Skeletal muscle cell (primary cell): ENCODE measurements at regions not wholly inside any gene's neighbourhood (a gene's known extent, or its start where the extent isn't known, plus 50 kb on each side); places are given as distances from the start of the nearest gene placed in this dataset.

ENCODE experiments used
- DNase-seq: peaks from one replicate; pipeline ENCODE4 v3.0.0-alpha.2; 2010; ENCODE audit warnings: low read depth
- H3K4me3 ChIP-seq: 2 replicates; pipeline ENCODE4 v1.5.1; 2011; ENCODE audit warnings: low read depth, mild to moderate bottlenecking, control low read depth, low read length, moderate library complexity

DNA sequence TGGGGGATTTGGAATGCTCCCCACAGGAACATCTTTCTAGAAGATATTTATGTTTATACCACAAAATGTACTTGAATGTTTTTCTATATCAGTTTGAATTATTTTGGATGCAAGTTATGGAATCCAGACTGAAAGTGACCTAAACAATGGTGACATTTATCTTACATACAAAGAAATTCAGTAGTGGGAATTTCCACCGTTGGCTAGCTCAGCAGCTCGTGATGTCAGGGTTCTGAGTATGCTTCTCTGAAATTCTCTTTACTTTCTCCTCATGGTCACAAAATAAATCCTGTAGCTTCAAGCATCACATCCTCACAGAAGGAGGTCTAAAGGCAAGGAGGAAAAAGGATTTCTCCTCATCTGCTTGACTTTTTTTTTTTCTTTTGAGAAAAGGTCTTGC is 105.3 kb downstream of the AKAIN1 start:
- no peak overlapping the region for H3K4me3 ChIP-seq
- no peak for DNase-seq

- DNase-seq, result no peak
These were observed 121.8 kb downstream of the AKAIN1 start for GRCh38 chr18:5075297-5075696.

DNA sequence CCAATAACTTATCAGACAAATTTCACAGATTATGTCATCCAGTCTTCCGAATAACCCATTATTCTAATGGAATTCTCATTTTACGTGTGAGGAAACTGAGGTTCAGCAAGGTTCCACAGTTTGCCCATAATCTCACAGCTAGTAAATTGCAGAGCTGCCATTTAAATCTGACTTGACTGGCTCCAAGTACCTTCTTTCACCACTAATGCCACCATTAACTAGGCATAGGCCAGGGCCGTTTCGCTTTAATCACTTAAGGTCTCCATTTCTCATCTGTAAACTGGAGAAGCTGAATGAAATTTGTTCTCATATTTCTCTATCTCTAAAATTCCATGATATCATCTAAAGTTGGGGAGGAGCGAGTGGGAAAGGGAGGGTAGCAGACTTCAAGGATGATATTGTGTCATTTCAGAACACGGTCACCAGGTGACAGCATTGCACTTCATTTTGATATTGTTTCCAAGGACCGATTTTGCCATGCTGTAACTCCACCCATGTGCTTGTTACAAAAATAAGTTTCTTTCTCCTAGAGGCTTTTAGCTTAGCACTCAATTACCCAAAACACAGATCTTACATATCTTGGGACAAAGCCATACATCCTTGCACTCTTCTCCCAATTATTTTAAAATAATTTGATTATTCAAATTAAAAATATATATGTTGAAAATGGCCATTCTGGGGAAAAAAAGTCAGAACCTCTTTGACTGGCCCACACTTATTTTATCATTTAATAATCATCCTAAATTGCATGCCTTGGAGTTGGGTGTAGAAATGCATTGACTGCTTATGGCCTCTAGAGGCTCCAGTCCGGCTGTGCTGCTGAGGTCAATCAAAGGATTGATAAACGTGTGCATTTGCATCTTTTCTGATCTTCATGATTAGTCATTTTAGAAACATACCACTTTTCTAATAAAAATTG is 123.8 kb downstream of the AKAIN1 start:
- no peak for DNase-seq
- H3K4me3 ChIP-seq, result no peak overlapping the region

More at GRCh38 chr18:5075297-5075696, 121.8 kb downstream of the AKAIN1 start:
- no peak overlapping the region for H3K4me3 ChIP-seq

DNA sequence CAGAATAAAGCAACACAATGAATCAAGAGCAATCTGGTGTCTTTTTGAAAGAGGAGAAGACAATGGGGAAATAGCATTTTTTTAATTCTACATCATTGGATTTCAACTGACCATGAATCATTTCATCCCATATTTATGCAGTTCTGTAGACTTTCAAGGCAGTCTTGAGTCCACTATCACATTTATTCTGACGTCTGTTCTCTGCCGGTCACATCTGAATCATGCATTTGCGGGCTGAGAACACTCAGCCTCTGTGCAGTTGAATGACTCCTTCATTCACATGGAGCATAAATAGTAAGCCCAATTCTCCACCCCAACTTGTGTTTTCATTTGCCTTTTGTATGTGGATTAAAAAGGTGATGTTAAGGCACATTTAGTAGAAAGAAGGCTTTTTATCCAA is 128.2 kb downstream of the AKAIN1 start:
- no peak for DNase-seq
- H3K4me3 ChIP-seq, result no peak overlapping the region

- no peak for DNase-seq
- H3K4me3 ChIP-seq, result no peak overlapping the region
These were observed 130.6 kb downstream of the AKAIN1 start for GRCh38 chr18:5066380-5066977.

DNA sequence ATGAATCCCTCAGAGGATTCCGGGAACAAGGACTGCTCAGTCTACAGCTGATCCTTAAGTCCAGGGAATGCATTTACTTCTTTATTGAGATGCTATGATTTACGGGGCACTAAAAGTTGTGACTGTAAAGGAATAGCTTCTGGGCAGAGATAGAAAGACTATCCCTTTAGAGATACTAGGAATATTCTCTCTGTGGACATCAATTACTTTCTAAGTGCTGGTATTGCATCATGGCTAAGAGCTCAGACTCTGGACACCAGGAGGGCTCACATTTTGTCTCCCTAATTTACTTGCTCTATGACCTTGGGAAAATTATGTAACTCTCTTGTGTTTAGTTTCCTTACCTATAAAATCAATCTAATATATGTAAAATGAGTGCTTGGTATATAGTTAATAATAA is 131.4 kb downstream of the AKAIN1 start:
- no peak for DNase-seq
- no peak overlapping the region for H3K4me3 ChIP-seq

GRCh38 chr18:5064841-5065370 is 132.2 kb downstream of the AKAIN1 start:
- H3K4me3 ChIP-seq, result no peak overlapping the region
- no peak for DNase-seq

GRCh38 chr18:5061785-5062184 is 135.3 kb downstream of the AKAIN1 start:
- no peak overlapping the region for H3K4me3 ChIP-seq
- DNase-seq, result no peak

DNA sequence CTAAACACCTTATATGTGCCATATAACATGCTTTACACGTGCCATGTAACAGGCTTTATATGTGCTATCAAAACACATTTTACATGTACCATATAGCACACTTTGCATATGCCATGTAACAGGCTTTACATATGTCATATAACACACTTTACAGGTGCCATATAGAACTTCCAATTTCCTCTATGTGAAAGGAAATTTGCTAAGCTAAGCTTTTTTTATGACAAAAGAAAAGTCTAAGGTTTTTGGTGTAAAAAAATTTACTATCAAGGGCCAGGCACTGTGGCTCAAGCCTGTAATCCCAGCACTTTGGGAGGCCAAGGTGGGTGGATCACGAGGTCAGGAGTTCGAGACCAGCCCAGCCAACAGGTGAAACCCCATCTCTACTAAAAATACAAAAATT is 136.5 kb downstream of the AKAIN1 start:
- no peak overlapping the region for H3K4me3 ChIP-seq

DNA sequence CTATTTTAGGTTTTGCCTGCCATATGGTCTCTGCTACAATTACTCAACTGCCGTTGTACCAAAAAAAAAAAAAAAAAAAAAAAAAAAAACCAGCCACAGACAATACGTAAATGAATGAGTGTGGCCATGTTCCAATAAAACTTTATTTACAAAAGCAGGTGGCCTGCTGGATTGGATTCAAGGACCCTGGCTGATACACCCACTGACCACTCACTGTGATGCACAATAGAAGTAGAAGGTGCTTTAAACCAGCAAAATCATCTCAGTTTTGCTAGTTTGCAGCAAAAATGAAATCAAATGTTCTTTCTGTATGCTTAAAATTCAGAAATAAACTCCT is 137.4 kb downstream of the AKAIN1 start:
- DNase-seq, result no peak
- H3K4me3 ChIP-seq, result no peak overlapping the region

More for the DNA sequence above, 136.5 kb downstream of the AKAIN1 start:
- no peak for DNase-seq

- H3K4me3 ChIP-seq, result no peak overlapping the region
- DNase-seq, result no peak
These were observed 138.0 kb downstream of the AKAIN1 start for GRCh38 chr18:5058768-5059695.

DNA sequence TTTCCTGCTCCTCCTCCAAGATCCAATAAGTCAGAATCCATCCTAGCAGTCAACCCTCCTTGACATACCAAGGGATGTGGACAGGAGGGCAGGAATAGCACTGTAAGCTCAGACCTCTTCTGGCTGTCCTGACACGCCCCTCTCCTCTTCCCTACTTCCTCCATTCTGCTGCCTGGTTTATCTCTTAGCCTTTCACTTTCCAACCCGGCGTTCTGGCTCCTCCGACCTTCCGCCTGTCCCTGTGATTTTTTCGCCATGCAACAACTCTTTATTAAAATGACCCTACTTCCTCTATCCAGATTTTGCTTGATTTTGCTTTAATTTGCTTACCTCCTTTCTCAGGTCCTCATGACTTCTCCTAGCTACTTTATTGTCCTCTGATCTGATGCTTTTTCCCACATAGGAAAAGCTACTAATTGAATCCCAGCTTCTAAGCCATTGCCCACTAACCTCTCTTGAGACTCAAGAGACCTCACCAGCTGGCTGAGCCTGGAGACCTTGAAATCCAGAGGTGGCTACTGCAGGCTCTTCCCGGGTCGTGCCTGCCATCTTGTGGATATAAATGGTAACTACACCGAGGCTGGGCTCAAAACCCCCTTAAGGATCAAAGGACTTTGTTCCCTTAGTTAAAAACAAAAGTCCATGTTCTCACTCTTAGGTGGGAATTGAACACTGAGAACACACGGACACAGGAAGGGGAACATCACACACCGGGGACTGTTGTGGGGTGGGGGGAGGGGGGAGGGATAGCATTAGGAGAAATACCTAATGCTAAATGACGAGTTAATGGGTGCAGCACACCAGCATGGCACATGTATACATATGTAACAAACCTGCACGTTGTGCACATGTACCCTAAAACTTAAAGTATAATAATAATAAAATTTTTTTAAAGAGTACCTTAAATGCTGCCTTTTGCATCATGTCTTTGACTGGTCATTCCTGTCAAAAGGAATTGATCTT is 139.4 kb downstream of the AKAIN1 start:
- no peak overlapping the region for H3K4me3 ChIP-seq
- peak; percentile 1 for DNase-seq

DNA sequence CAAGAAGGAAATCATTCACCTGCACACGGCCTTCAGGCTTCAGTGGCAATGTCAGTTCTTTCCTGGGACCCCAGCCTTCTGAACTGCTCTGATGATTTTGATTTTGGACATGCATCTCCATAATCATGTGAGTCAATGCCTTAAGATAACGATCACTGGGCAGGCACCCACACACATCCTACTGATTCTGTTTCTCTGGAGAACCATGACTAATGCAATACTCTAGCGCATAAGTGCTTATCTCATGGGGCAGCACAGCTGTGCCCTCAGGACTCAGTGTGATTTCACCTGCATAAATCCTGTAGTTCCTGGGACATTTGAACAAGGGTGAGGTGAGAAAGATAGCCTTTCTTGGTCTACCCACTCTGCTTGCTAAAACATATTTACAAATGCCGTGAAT is 144.6 kb downstream of the AKAIN1 start:
- DNase-seq, result no peak

DNA sequence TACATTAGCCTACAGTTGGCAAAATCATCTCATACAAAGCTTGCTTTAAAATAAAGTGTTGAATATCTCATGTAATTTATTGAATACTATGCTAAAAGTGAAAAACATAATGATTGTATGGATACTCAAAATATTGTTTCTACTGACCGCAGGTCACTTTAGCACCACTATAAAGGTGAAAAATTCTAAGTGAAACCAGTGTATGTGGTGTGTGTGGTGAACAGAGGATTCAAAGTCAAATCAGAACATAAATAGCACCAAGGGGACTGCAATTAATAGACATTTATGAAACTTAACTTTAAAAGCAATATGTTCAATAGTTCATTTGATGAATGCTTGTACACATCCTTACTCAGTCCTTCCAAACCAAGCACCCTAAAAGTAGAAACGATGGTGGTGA is 145.8 kb downstream of the AKAIN1 start:
- no peak overlapping the region for H3K4me3 ChIP-seq
- no peak for DNase-seq

More for the DNA sequence above, 144.6 kb downstream of the AKAIN1 start:
- no peak overlapping the region for H3K4me3 ChIP-seq

GRCh38 chr18:5049124-5049523 is 147.9 kb downstream of the AKAIN1 start:
- no peak overlapping the region for H3K4me3 ChIP-seq
- DNase-seq, result no peak

- H3K4me3 ChIP-seq, result no peak overlapping the region
- no peak for DNase-seq
These were observed 156.6 kb downstream of the AKAIN1 start for GRCh38 chr18:5040476-5040875.

GRCh38 chr18:5036523-5036922 is 160.5 kb downstream of the AKAIN1 start:
- DNase-seq, result no peak
- H3K4me3 ChIP-seq, result no peak overlapping the region

DNA sequence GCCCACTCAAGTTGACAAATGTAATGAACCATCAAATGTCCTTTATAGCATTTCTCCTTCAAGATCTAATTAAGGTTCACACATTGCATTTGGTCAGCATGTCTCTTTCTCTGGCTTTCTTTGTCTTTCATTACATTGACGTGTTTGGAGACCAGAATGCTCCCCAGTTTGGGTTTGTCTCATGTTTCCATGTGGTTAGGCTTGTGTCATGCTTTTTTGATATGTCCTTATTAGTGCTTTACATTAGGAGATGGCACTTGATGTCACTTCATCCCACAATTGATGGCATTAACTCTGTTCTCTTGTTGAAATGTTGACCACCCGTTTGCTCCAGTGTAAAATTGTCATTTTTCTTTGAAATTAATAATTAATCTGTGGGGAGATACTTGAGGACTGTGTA is 165.8 kb downstream of the AKAIN1 start:
- no peak for DNase-seq
- no peak overlapping the region for H3K4me3 ChIP-seq

GRCh38 chr18:5030636-5031035 is 166.4 kb downstream of the AKAIN1 start:
- DNase-seq, result no peak
- H3K4me3 ChIP-seq, result no peak overlapping the region
